RCC 7860 (cell line): ENCODE measurements at regions not wholly inside any gene's neighbourhood (a gene's known extent, or its start where the extent isn't known, plus 50 kb on each side); places are given as distances from the start of the nearest gene placed in this dataset.

ENCODE experiments used
- DNase-seq: peaks from one replicate; pipeline ENCODE4 v3.0.0-alpha.2; 2015; ENCODE audit warnings: low spot score
- FAIRE-seq: peaks from 2 replicates; lab custom pipeline; 2012; peaks lifted over from hg19 to GRCh38; lab: Jason Lieb, UNC

GRCh38 chr2:236653863-236654262, 84.2 kb downstream of the ACKR3 start:
- FAIRE-seq (no peak), DNase-seq (no peak)

GRCh38 chr2:236654496-236654895, 84.9 kb downstream of the ACKR3 start:
- FAIRE-seq, result no peak

GRCh38 chr2:236656166-236656565, 86.5 kb downstream of the ACKR3 start:
- FAIRE-seq (no peak), DNase-seq (no peak)

More at GRCh38 chr2:236654496-236654895, 84.9 kb downstream of the ACKR3 start:
- no peak for DNase-seq

- DNase-seq, result no peak
- no peak for FAIRE-seq
Observed at GRCh38 chr2:236656721-236657120, 87.1 kb downstream of the ACKR3 start.

- no peak for FAIRE-seq
- no peak for DNase-seq
Observed at GRCh38 chr2:236657215-236657614, 87.6 kb downstream of the ACKR3 start.

- no peak for DNase-seq
Observed at GRCh38 chr2:236657801-236658200, 88.2 kb downstream of the ACKR3 start.

GRCh38 chr2:236658974-236659757, 89.5 kb downstream of the ACKR3 start:
- FAIRE-seq, result no peak
- no peak for DNase-seq

More at GRCh38 chr2:236657801-236658200, 88.2 kb downstream of the ACKR3 start:
- no peak for FAIRE-seq

GRCh38 chr2:236659758-236660150, 90.1 kb downstream of the ACKR3 start:
- FAIRE-seq (peak; percentile 95), DNase-seq (peak; percentile 95)

- peak; percentile 90 for FAIRE-seq
- peak; percentile 94 for DNase-seq
Observed at GRCh38 chr2:236661061-236661761, 91.6 kb downstream of the ACKR3 start.

GRCh38 chr2:236661762-236662110, 92.1 kb downstream of the ACKR3 start:
- no peak for DNase-seq
- FAIRE-seq, result no peak

GRCh38 chr2:236662231-236663185, 92.9 kb downstream of the ACKR3 start:
- FAIRE-seq (no peak), DNase-seq (no peak)

GRCh38 chr2:236663287-236664101, 93.9 kb downstream of the ACKR3 start:
- FAIRE-seq (peak; percentile 36), DNase-seq (peak; percentile 64)

GRCh38 chr2:236664136-236664535, 94.5 kb downstream of the ACKR3 start:
- FAIRE-seq (no peak), DNase-seq (no peak)

GRCh38 chr2:236665101-236665500, 95.5 kb downstream of the ACKR3 start:
- peak; percentile 64 for DNase-seq
- no peak for FAIRE-seq

GRCh38 chr2:236665572-236666118, 96.0 kb downstream of the ACKR3 start:
- DNase-seq (peak; percentile 95), FAIRE-seq (peak; percentile 91)

GRCh38 chr2:236666646-236667204, 97.1 kb downstream of the ACKR3 start:
- FAIRE-seq, result no peak

GRCh38 chr2:236667526-236667925, 97.9 kb downstream of the ACKR3 start:
- FAIRE-seq (no peak), DNase-seq (no peak)

More at GRCh38 chr2:236666646-236667204, 97.1 kb downstream of the ACKR3 start:
- DNase-seq, result no peak

GRCh38 chr2:236668531-236668969, 98.9 kb downstream of the ACKR3 start:
- no peak for FAIRE-seq
- no peak for DNase-seq

GRCh38 chr2:236670235-236670620, 100.6 kb downstream of the ACKR3 start:
- no peak for DNase-seq
- FAIRE-seq, result no peak
